ENCODE measurements at regions not wholly inside any gene's neighbourhood (a gene's known extent, or its start where the extent isn't known, plus 50 kb on each side); places are given as distances from the start of the nearest gene placed in this dataset.

- TF ChIP-seq POLR2A (IDR thresholded peaks at IDR 0.05) (no peak), POLR2AphosphoS5 (IDR thresholded peaks at IDR 0.05) (no peak), CTCF (IDR thresholded peaks at IDR 0.05) (no peak)
Measured at GRCh38 chr5:110932755-110933488, 138.6 kb upstream of the TSLP start.
